Immature natural killer cell (primary cell): ENCODE measurements at regions not wholly inside any gene's neighbourhood (a gene's known extent, or its start where the extent isn't known, plus 50 kb on each side); places are given as distances from the start of the nearest gene placed in this dataset.

Experiments
- DNase-seq, 3 donors: peaks; one replicate each; pipeline ENCODE4 v3.0.0; 2022; ENCODE audit warnings: mixed read lengths in 1 of 3
- H3K27ac Mint-ChIP-seq, 6 donors: one replicate each; pipeline ENCODE4 v1.8.0; 2020; ENCODE audit warnings: mixed read lengths in 6 of 6, mild to moderate bottlenecking in 5 of 6, inconsistent platforms in 4 of 6, moderate library complexity in 3 of 6
- H3K27me3 Mint-ChIP-seq, 3 donors: one replicate each; pipeline ENCODE4 v1.8.0; 2020 to 2021; ENCODE audit warnings: low read depth in 3 of 3, mild to moderate bottlenecking in 3 of 3, mixed read lengths in 3 of 3, moderate library complexity in 3 of 3, inconsistent platforms in 1 of 3
- H3K36me3 Mint-ChIP-seq, 3 donors: one replicate each; pipeline ENCODE4 v1.8.0; 2020; ENCODE audit warnings: mixed read lengths in 3 of 3, inconsistent platforms in 2 of 3, mild to moderate bottlenecking in 2 of 3
- H3K4me1 Mint-ChIP-seq, 2 donors: one replicate each; pipeline ENCODE4 v1.8.0; 2020; ENCODE audit warnings: inconsistent platforms in 2 of 2, mild to moderate bottlenecking in 2 of 2, mixed read lengths in 2 of 2, moderate library complexity in 1 of 2
- H3K4me3 Mint-ChIP-seq, 5 donors: one replicate each; pipeline ENCODE4 v1.8.0; 2020; ENCODE audit warnings: mild to moderate bottlenecking in 5 of 5, mixed read lengths in 5 of 5, inconsistent platforms in 3 of 5, moderate library complexity in 3 of 5
- H3K9me3 Mint-ChIP-seq, 6 donors: one replicate each; pipeline ENCODE4 v1.8.0; 2020; ENCODE audit warnings: mild to moderate bottlenecking in 6 of 6, mixed read lengths in 6 of 6, inconsistent platforms in 4 of 6, moderate library complexity in 3 of 6

DNA sequence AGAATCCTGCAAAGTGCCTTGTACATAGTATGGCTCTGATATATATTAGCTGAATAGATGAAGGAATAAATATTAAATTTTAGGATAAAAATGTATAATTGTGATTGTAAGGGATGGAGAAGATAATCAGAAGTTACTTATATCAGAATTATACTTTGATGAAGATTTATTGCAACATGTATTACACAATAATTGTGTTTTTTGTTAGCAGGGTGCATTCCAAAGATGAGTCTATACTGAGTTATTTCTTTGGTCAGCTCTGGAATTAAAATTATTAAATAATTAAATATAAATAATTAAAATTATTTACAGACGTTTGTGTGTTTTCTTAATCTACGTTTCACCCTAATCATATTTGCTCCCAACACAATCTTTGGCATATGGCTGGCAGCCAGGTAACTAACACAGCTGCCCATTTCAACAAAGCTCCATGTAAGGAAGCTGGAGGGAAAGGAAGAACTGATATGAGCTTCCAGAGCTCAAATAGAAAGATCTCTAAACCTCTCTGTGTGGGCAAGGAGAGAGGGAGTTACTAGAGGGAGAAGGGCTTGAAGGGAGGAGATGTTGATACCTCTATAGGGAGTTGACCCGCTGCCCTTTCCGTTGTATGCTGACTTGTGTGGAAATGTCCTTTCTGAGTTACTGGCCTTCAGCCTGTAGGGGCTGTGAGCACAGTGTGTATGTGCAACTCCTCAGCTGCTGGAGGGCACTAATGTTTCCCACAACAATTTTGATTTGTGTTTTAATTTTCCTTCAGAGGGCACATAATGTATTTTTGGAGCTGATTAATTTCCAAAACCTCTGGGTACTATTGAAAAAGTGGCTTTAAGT is 403.4 kb downstream of the MAN2A1 start:
- H3K9me3 Mint-ChIP-seq = no peaks in the 10 kb centered on the region
- no peak overlapping the region for H3K4me3 Mint-ChIP-seq
- no peaks in the 10 kb centered on the region for H3K27me3 Mint-ChIP-seq
- no peak overlapping the region for H3K27ac Mint-ChIP-seq
- DNase-seq = no peak
- no peaks in the 10 kb centered on the region for H3K36me3 Mint-ChIP-seq
- no peaks in the 10 kb centered on the region for H3K4me1 Mint-ChIP-seq

DNA sequence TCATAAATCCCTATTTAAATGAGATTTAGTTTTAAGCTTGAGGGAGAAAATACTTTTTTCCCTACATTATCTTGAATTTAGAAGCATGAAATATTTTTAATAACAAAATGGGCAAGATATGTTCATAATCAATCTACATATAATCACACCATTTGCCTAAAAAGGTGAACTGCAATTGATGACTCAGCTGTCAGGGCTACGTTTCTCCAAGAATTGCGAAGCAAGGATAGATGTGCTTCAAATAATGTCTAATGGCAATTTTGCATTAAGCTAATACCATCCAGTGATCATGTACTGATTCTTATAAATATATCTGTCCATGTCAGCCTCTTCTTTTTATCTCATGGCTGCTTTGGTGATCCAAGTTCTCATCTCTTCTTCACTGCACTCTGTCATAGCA is 404.4 kb downstream of the MAN2A1 start:
- H3K27ac Mint-ChIP-seq = no peak overlapping the region
- no peak for DNase-seq
- H3K9me3 Mint-ChIP-seq = no peaks in the 10 kb centered on the region
- H3K36me3 Mint-ChIP-seq = no peaks in the 10 kb centered on the region
- H3K27me3 Mint-ChIP-seq = peaks cover 0 to 4% (median 0%) of the 10 kb centered on the region in 3 donors
- H3K4me1 Mint-ChIP-seq = no peaks in the 10 kb centered on the region
- no peak overlapping the region for H3K4me3 Mint-ChIP-seq

DNA sequence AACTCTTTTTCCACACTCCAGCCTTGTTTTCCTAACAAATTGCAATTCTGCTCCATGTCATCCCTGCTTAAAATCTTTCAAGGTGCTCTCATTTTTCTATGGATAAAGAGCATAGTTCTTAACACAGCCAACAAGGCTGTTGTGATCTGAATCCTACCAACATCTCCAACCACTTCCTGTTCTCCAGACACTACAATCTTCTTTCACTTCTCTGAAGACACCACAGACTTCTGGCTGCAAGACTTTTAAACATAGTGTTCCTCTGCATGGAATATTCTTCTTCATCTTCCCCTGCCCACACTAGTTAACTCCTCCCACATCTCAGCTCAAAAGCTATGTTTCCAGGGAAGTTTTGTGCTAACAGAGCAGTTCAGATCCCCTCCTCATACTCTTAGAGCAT is 404.8 kb downstream of the MAN2A1 start:
- no peak for DNase-seq
- peaks cover 0 to 5% (median 0%) of the 10 kb centered on the region in 3 donors for H3K27me3 Mint-ChIP-seq
- H3K36me3 Mint-ChIP-seq = no peaks in the 10 kb centered on the region
- no peaks in the 10 kb centered on the region for H3K4me1 Mint-ChIP-seq
- no peak overlapping the region for H3K4me3 Mint-ChIP-seq
- no peaks in the 10 kb centered on the region for H3K9me3 Mint-ChIP-seq
- H3K27ac Mint-ChIP-seq = no peak overlapping the region

DNA sequence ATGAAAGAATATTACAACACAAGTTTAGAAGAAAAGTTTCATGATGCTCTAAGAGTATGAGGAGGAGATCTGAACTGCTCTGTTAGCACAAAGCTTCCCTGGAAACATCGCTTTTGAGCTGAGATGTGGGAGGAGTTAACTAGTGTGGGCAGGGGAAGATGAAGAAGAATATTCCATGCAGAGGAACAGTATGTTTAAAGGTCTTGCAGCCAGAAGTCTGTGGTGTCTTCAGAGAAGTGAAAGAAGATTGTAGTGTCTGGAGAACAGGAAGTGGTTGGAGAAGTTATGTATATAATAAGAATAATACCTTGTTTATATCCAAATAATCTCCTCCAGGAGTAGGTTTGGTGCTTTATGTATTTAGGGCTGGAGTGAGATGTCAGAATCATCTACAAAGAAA is 406.7 kb downstream of the MAN2A1 start:
- H3K9me3 Mint-ChIP-seq = no peaks in the 10 kb centered on the region
- peaks cover 0 to 5% (median 0%) of the 10 kb centered on the region in 3 donors for H3K27me3 Mint-ChIP-seq
- H3K27ac Mint-ChIP-seq = no peak overlapping the region
- H3K36me3 Mint-ChIP-seq = no peaks in the 10 kb centered on the region
- no peaks in the 10 kb centered on the region for H3K4me1 Mint-ChIP-seq
- no peak overlapping the region for H3K4me3 Mint-ChIP-seq
- no peak for DNase-seq

DNA sequence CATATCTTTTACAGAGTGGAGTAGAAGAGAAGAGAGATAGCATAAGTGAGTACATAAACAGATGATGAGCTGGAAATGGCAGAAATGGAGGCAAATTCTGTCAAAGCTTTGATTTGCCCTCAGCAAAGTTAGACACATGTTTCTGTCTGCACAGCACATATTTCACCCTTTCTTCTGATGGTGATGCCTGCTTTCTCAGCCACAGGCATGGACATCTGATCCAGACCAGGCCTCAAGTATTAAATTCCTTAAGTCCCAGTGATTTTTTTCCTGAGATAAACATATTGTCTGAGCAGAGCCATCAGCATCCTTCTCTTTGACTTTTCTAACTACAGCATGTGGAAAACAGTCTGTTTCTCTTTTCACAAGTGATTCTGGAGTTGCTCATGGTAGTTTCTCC is 409.8 kb downstream of the MAN2A1 start:
- peaks cover 0 to 5% (median 0%) of the 10 kb centered on the region in 3 donors for H3K27me3 Mint-ChIP-seq
- no peak overlapping the region for H3K4me3 Mint-ChIP-seq
- H3K9me3 Mint-ChIP-seq = no peaks in the 10 kb centered on the region
- no peak for DNase-seq
- peaks cover 10 to 12% of the 10 kb centered on the region in 2 donors for H3K4me1 Mint-ChIP-seq
- no peaks in the 10 kb centered on the region for H3K36me3 Mint-ChIP-seq
- H3K27ac Mint-ChIP-seq = no peak overlapping the region

DNA sequence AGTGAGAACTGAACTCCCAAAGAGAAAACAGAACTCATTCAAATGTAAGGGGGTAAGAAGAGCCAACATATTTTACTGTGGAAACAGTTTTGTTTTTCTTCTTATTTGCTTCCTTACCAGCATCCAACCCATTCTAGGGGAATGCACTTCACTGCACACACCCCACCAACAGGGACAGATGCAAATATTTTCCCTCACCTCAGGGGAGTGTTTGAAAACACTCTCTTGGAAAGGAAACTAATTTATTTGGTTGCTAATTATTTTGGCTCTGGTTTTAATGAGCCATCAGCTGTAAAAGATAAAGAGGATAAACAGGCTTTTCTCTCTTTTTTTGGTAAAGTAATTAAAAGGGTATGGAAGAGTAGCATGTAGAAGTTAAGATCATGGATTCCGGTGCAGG is 413.4 kb downstream of the MAN2A1 start:
- DNase-seq = no peak
- Mint-ChIP-seq H3K27me3 (peaks cover 0 to 10% (median 3%) of the 10 kb centered on the region in 3 donors), H3K27ac (no peak overlapping the region), H3K9me3 (no peaks in the 10 kb centered on the region), H3K4me3 (no peak overlapping the region), H3K4me1 (peaks cover 24 to 25% of the 10 kb centered on the region in 2 donors), H3K36me3 (no peaks in the 10 kb centered on the region)

DNA sequence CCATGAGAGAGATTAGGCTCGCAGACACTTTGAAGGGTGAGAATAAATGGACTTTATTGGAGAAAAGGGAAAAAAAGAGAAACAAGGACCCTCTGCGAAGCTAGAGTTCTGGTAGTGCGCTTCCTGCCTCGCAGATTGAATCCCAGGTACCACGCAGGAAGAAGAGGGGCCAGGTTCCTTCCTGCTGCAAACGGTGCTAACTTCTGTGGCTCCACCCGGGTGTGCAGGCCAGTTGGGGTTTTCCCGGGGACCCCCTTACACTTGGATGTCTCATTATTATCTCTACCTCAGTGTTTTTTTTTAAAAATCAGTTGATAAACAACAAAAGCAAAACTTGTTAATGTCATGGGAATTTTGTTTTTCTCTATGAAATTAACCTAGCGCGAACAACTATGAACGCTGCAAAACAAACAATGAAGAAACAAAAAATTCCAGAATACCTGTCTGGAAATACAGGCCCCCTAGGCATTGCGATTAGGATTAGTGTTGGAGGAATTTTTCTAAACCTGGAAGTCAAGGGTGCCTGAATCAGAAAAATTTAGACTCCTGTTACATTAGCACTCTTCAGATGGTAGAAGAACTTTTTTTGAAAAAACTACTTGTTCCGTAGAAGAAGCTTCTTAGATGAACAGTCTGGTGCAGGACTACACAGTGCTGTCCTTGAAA is 414.5 kb downstream of the MAN2A1 start:
- H3K27ac Mint-ChIP-seq = no peak overlapping the region
- no peak for DNase-seq
- H3K4me1 Mint-ChIP-seq = peaks cover 24 to 25% of the 10 kb centered on the region in 2 donors
- peaks cover 0 to 8% (median 5%) of the 10 kb centered on the region in 3 donors for H3K27me3 Mint-ChIP-seq
- peak overlapping the region in 2 of 5 donors; percentile 10 to 31 for H3K4me3 Mint-ChIP-seq
- no peaks in the 10 kb centered on the region for H3K36me3 Mint-ChIP-seq
- H3K9me3 Mint-ChIP-seq = no peaks in the 10 kb centered on the region

DNA sequence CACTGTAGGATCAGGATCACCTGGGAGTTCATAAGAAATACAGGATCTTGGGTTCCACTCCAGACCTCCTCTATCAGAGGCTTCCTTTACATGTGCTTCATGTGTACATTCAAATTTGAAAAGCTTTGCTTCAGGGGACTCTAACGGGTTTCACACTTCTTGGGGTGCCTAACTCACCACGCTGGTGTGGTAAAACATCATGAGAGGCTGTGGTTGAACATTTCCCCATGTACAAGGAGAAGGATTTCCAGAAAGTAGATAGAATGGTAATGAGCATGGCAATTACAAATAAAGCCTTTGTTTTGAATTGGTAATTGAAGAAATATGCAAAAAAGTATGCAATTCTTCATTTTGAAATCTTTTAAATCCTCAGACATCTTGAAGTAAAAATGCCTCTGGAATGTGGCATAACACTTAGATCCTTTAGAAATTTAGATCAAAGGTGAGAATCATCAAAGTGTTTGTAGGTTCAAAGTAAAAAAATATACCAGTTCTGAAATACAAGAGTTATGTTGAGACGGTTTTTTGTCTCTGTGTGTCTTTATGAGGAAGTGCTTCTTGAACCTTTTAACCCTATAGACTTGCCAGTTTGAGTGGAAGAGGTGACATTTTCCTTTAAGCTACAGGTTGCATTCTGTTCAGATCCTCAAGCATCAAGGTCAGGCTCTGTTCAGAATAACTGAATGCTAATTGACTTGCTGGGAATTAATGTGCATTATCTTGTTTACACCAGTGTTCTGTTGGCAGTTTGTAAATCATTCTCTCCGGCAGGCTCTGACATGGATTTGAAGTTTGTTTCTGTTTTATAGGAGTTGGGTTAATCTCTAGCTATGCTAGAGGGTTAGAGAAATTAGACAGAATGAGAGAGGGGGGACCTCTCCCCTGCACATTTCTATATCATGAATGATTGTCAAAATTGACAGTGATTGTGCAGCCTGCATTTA is 415.3 kb downstream of the MAN2A1 start:
- Mint-ChIP-seq H3K9me3 (no peaks in the 10 kb centered on the region), H3K4me3 (peak overlapping the region in 1 of 5 donors; percentile 9), H3K27me3 (peaks cover 0 to 8% (median 5%) of the 10 kb centered on the region in 3 donors), H3K4me1 (peaks cover 24 to 25% of the 10 kb centered on the region in 2 donors), H3K36me3 (no peaks in the 10 kb centered on the region), H3K27ac (no peak overlapping the region)
- peak in 1 of 3 donors; percentile 3 for DNase-seq

DNA sequence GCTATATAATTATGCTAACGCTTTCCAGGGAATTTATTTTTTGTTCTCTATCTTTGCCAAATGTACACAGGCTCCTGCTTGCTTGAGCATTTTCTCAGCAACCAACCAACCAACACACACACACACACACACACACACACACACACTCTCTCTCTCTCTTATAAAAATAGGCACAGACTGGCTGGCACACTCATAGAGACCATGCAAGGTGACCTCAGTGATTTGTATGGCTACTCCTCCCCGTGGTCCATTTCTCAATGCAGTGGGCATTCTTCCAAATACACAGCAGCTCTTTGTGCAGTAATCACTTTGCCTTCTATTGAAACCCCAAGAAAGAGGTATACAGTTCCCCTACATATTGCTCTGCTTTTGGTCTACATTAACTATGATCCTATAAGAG is 416.0 kb downstream of the MAN2A1 start:
- no peak for DNase-seq
- H3K4me1 Mint-ChIP-seq = peaks cover 24 to 25% of the 10 kb centered on the region in 2 donors
- H3K36me3 Mint-ChIP-seq = no peaks in the 10 kb centered on the region
- no peak overlapping the region for H3K4me3 Mint-ChIP-seq
- H3K27ac Mint-ChIP-seq = no peak overlapping the region
- peaks cover 0 to 8% (median 5%) of the 10 kb centered on the region in 3 donors for H3K27me3 Mint-ChIP-seq
- H3K9me3 Mint-ChIP-seq = no peaks in the 10 kb centered on the region

DNA sequence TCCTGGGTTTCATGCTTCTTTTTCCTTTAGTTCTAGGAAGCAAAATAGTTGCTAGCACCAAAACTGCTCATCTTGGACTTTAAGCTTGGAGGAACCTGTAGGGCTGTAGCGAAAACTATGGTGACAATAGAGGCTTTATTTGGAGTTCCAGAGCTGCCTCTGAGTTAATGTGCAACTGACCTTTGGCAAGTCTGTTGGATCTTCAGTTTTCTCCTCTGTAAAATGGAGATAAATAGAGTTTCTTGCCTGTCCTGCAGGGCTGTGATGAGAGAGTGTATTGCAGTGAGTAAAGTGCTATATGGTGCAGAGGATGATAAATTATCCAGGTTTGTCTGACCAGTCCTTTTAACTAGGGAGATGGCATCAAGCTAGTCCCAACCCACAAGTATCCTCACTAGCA is 417.0 kb downstream of the MAN2A1 start:
- Mint-ChIP-seq H3K4me1 (peaks cover 24 to 25% of the 10 kb centered on the region in 2 donors), H3K9me3 (no peaks in the 10 kb centered on the region), H3K27me3 (peaks cover 0 to 8% (median 5%) of the 10 kb centered on the region in 3 donors), H3K36me3 (no peaks in the 10 kb centered on the region), H3K27ac (no peak overlapping the region), H3K4me3 (no peak overlapping the region)
- DNase-seq = no peak

DNA sequence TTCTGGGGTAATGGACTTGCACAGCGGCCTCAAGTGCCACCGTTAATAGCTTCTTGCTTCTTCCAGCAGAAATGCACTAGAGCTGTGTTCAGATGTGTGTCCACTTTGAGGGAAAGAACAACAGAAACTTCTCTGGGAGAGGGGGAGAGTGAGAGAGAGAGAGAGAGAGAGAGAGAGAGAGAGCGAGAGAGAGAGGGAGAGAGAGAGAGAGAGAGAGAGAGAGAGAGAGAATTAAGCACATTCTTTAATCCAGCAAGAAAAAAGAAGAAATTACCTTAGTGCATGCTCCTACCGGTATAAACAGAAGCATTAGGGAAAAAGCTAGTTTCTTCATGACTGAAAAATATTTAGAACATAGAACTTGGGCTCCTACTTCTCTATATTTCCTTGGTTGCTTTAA is 418.8 kb downstream of the MAN2A1 start:
- H3K4me1 Mint-ChIP-seq = peaks cover 24% of the 10 kb centered on the region in 2 donors
- DNase-seq = no peak
- peaks cover 0 to 8% (median 5%) of the 10 kb centered on the region in 3 donors for H3K27me3 Mint-ChIP-seq
- no peaks in the 10 kb centered on the region for H3K36me3 Mint-ChIP-seq
- H3K27ac Mint-ChIP-seq = no peak overlapping the region
- H3K4me3 Mint-ChIP-seq = no peak overlapping the region
- no peaks in the 10 kb centered on the region for H3K9me3 Mint-ChIP-seq

DNA sequence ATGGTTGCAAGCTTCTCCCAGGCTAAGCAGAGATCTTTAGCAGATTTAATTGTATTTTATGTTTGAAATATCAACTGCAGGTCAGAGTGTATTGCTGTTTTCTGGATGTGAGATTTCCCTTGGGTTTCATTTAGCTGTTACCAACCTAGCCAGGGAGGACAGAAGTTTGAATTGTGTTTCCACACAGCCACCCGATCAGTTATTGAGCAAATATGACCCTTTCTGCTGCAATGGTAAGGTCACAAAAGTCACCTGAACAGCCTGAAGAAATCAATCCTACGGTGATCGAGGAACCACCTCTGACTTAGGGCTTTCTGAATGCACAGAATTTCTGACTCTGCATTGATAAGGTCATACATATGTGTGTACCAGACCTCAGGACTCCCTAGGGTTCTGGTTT is 419.9 kb downstream of the MAN2A1 start:
- no peaks in the 10 kb centered on the region for H3K36me3 Mint-ChIP-seq
- H3K4me3 Mint-ChIP-seq = no peak overlapping the region
- peaks cover 0 to 2% (median 0%) of the 10 kb centered on the region in 6 donors for H3K9me3 Mint-ChIP-seq
- peaks cover 12 to 13% of the 10 kb centered on the region in 2 donors for H3K4me1 Mint-ChIP-seq
- DNase-seq = no peak
- peaks cover 0 to 9% (median 8%) of the 10 kb centered on the region in 3 donors for H3K27me3 Mint-ChIP-seq
- H3K27ac Mint-ChIP-seq = no peak overlapping the region

DNA sequence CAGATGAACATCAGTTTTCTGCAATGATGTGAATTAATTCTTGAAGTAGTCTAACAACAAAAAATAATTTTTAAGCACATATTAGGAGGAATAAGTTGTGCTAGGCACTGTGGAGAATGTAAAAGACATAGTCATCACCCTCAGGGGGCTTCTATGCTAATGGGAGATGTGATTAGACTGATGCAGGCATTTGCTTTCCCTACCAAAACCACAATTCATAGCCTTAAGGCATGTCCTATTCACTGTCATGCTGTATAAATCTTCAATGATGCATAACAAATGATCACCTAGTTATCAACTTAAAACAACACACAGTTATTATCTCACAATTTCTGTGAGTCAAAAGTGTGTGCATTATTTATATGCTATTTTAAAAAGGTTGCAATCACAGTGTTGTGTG is 422.6 kb downstream of the MAN2A1 start:
- no peak for DNase-seq
- H3K4me1 Mint-ChIP-seq = no peaks in the 10 kb centered on the region
- H3K4me3 Mint-ChIP-seq = no peak overlapping the region
- peaks cover 0 to 2% (median 0%) of the 10 kb centered on the region in 6 donors for H3K9me3 Mint-ChIP-seq
- peaks cover 0 to 9% (median 3%) of the 10 kb centered on the region in 3 donors for H3K27me3 Mint-ChIP-seq
- no peaks in the 10 kb centered on the region for H3K36me3 Mint-ChIP-seq
- H3K27ac Mint-ChIP-seq = no peak overlapping the region
